ENCODE measurements at regions not wholly inside any gene's neighbourhood (a gene's known extent, or its start where the extent isn't known, plus 50 kb on each side); places are given as distances from the start of the nearest gene placed in this dataset.

GRCh38 chr4:178090640-178091411 lies 648.6 kb upstream of the AGA start:
- Histone ChIP-seq H3K9ac (ENCODE audit: low read length) (no peak overlapping the region), H3K27ac (ENCODE audit: low read depth, low read length) (no peak overlapping the region), H3K4me3 (ENCODE audit: low read length) (no peak overlapping the region), H3K36me3 (ENCODE audit: control insufficient read depth, insufficient read depth, low read length) (no peaks in the 10 kb centered on the region), H3K27me3 (ENCODE audit: control insufficient read depth, insufficient read depth, low read length) (no peaks in the 10 kb centered on the region), H3K4me1 (ENCODE audit: control insufficient read depth, insufficient read depth, low read length) (no peaks in the 10 kb centered on the region)

- Histone ChIP-seq H3K4me3 (ENCODE audit: low read length) (no peak overlapping the region), H3K4me1 (ENCODE audit: control insufficient read depth, insufficient read depth, low read length) (no peaks in the 10 kb centered on the region), H3K9ac (ENCODE audit: low read length) (no peak overlapping the region), H3K27me3 (ENCODE audit: control insufficient read depth, insufficient read depth, low read length) (no peaks in the 10 kb centered on the region), H3K36me3 (ENCODE audit: control insufficient read depth, insufficient read depth, low read length) (no peaks in the 10 kb centered on the region), H3K27ac (ENCODE audit: low read depth, low read length) (no peak overlapping the region)
Measured at GRCh38 chr4:178102139-178102538, 659.9 kb upstream of the AGA start.

- Histone ChIP-seq H3K9ac (ENCODE audit: low read length) (no peak overlapping the region), H3K27ac (ENCODE audit: low read depth, low read length) (no peak overlapping the region)
Measured at GRCh38 chr4:178105242-178105641, 663.0 kb upstream of the AGA start.

GRCh38 chr4:178136736-178137345 lies 694.6 kb upstream of the AGA start:
- Histone ChIP-seq H3K27me3 (ENCODE audit: control insufficient read depth, insufficient read depth, low read length) (no peaks in the 10 kb centered on the region), H3K27ac (ENCODE audit: low read depth, low read length) (no peak overlapping the region), H3K9ac (ENCODE audit: low read length) (no peak overlapping the region), H3K36me3 (ENCODE audit: control insufficient read depth, insufficient read depth, low read length) (no peaks in the 10 kb centered on the region), H3K4me3 (ENCODE audit: low read length) (no peak overlapping the region), H3K4me1 (ENCODE audit: control insufficient read depth, insufficient read depth, low read length) (no peaks in the 10 kb centered on the region)

More at GRCh38 chr4:178105242-178105641, 663.0 kb upstream of the AGA start:
- H3K4me1 ChIP-seq (ENCODE audit: control insufficient read depth, insufficient read depth, low read length), result no peaks in the 10 kb centered on the region
- no peak overlapping the region for H3K4me3 ChIP-seq (ENCODE audit: low read length)
- H3K27me3 ChIP-seq (ENCODE audit: control insufficient read depth, insufficient read depth, low read length), result no peaks in the 10 kb centered on the region
- no peaks in the 10 kb centered on the region for H3K36me3 ChIP-seq (ENCODE audit: control insufficient read depth, insufficient read depth, low read length)

- Histone ChIP-seq H3K4me1 (ENCODE audit: control insufficient read depth, insufficient read depth, low read length) (no peaks in the 10 kb centered on the region), H3K27me3 (ENCODE audit: control insufficient read depth, insufficient read depth, low read length) (no peaks in the 10 kb centered on the region), H3K36me3 (ENCODE audit: control insufficient read depth, insufficient read depth, low read length) (no peaks in the 10 kb centered on the region), H3K9ac (ENCODE audit: low read length) (no peak overlapping the region), H3K4me3 (ENCODE audit: low read length) (no peak overlapping the region), H3K27ac (ENCODE audit: low read depth, low read length) (no peak overlapping the region)
Measured at GRCh38 chr4:178137732-178138471, 695.7 kb upstream of the AGA start.

GRCh38 chr4:178138491-178138890 lies 696.3 kb upstream of the AGA start:
- Histone ChIP-seq H3K36me3 (ENCODE audit: control insufficient read depth, insufficient read depth, low read length) (no peaks in the 10 kb centered on the region), H3K9ac (ENCODE audit: low read length) (no peak overlapping the region), H3K4me1 (ENCODE audit: control insufficient read depth, insufficient read depth, low read length) (no peaks in the 10 kb centered on the region), H3K27ac (ENCODE audit: low read depth, low read length) (no peak overlapping the region), H3K4me3 (ENCODE audit: low read length) (no peak overlapping the region), H3K27me3 (ENCODE audit: control insufficient read depth, insufficient read depth, low read length) (no peaks in the 10 kb centered on the region)

- no peaks in the 10 kb centered on the region for H3K36me3 ChIP-seq (ENCODE audit: control insufficient read depth, insufficient read depth, low read length)
- no peak overlapping the region for H3K27ac ChIP-seq (ENCODE audit: low read depth, low read length)
- no peak overlapping the region for H3K4me3 ChIP-seq (ENCODE audit: low read length)
- H3K9ac ChIP-seq (ENCODE audit: low read length), result no peak overlapping the region
- H3K27me3 ChIP-seq (ENCODE audit: control insufficient read depth, insufficient read depth, low read length), result no peaks in the 10 kb centered on the region
- no peaks in the 10 kb centered on the region for H3K4me1 ChIP-seq (ENCODE audit: control insufficient read depth, insufficient read depth, low read length)
Measured at GRCh38 chr4:178140326-178140915, 698.2 kb upstream of the AGA start.

GRCh38 chr4:178142724-178143123 lies 700.5 kb upstream of the AGA start:
- Histone ChIP-seq H3K36me3 (ENCODE audit: control insufficient read depth, insufficient read depth, low read length) (no peaks in the 10 kb centered on the region), H3K27me3 (ENCODE audit: control insufficient read depth, insufficient read depth, low read length) (no peaks in the 10 kb centered on the region), H3K27ac (ENCODE audit: low read depth, low read length) (no peak overlapping the region), H3K4me3 (ENCODE audit: low read length) (no peak overlapping the region), H3K4me1 (ENCODE audit: control insufficient read depth, insufficient read depth, low read length) (no peaks in the 10 kb centered on the region), H3K9ac (ENCODE audit: low read length) (no peak overlapping the region)

- Histone ChIP-seq H3K27me3 (ENCODE audit: control insufficient read depth, insufficient read depth, low read length) (no peaks in the 10 kb centered on the region), H3K9ac (ENCODE audit: low read length) (no peak overlapping the region), H3K36me3 (ENCODE audit: control insufficient read depth, insufficient read depth, low read length) (no peaks in the 10 kb centered on the region), H3K4me3 (ENCODE audit: low read length) (no peak overlapping the region), H3K4me1 (ENCODE audit: control insufficient read depth, insufficient read depth, low read length) (no peaks in the 10 kb centered on the region), H3K27ac (ENCODE audit: low read depth, low read length) (no peak overlapping the region)
Measured at GRCh38 chr4:178148106-178148505, 705.9 kb upstream of the AGA start.

- Histone ChIP-seq H3K4me1 (ENCODE audit: control insufficient read depth, insufficient read depth, low read length) (no peaks in the 10 kb centered on the region), H3K9ac (ENCODE audit: low read length) (no peak overlapping the region), H3K36me3 (ENCODE audit: control insufficient read depth, insufficient read depth, low read length) (no peaks in the 10 kb centered on the region), H3K4me3 (ENCODE audit: low read length) (no peak overlapping the region), H3K27ac (ENCODE audit: low read depth, low read length) (no peak overlapping the region), H3K27me3 (ENCODE audit: control insufficient read depth, insufficient read depth, low read length) (no peaks in the 10 kb centered on the region)
Measured at GRCh38 chr4:178165251-178165950, 723.2 kb upstream of the AGA start.

- no peak overlapping the region for H3K9ac ChIP-seq (ENCODE audit: low read length)
- no peaks in the 10 kb centered on the region for H3K36me3 ChIP-seq (ENCODE audit: control insufficient read depth, insufficient read depth, low read length)
- H3K27me3 ChIP-seq (ENCODE audit: control insufficient read depth, insufficient read depth, low read length), result no peaks in the 10 kb centered on the region
- H3K4me1 ChIP-seq (ENCODE audit: control insufficient read depth, insufficient read depth, low read length), result no peaks in the 10 kb centered on the region
- H3K4me3 ChIP-seq (ENCODE audit: low read length), result no peak overlapping the region
- no peak overlapping the region for H3K27ac ChIP-seq (ENCODE audit: low read depth, low read length)
Measured at GRCh38 chr4:178165951-178166308, 723.7 kb upstream of the AGA start.

GRCh38 chr4:178173771-178174170 lies 731.5 kb upstream of the AGA start:
- no peak overlapping the region for H3K9ac ChIP-seq (ENCODE audit: low read length)
- no peaks in the 10 kb centered on the region for H3K27me3 ChIP-seq (ENCODE audit: control insufficient read depth, insufficient read depth, low read length)
- no peaks in the 10 kb centered on the region for H3K4me1 ChIP-seq (ENCODE audit: control insufficient read depth, insufficient read depth, low read length)
- no peak overlapping the region for H3K27ac ChIP-seq (ENCODE audit: low read depth, low read length)
- H3K4me3 ChIP-seq (ENCODE audit: low read length), result no peak overlapping the region
- H3K36me3 ChIP-seq (ENCODE audit: control insufficient read depth, insufficient read depth, low read length), result no peaks in the 10 kb centered on the region
